ENCODE measurements at regions not wholly inside any gene's neighbourhood (a gene's known extent, or its start where the extent isn't known, plus 50 kb on each side); places are given as distances from the start of the nearest gene placed in this dataset.

DNA sequence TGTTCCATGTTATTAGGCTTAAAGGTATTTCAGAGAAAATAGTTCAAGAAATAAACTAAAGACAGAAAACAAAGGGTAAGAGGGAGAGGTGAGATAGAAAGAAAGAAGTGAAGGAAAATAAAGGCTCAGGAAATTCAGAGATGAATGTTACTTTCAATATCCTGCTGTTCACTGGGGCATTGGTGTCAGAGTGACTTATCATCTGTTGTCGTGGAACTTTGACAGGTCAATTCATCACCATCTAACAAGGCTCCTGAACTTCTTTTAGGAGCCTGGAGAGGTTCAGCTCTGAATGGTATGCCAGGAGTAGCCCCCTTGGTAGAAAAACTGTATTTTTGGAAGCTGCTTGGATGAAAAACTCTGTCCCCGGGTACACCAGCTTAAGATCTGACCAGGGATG is 100.1 kb downstream of the KLF6 start:
- TF ChIP-seq POLR2AphosphoS5 (IDR thresholded peaks at IDR 0.05; ENCODE audit: low read depth, low read length) (no peak), FOXP2 (optimal IDR thresholded peaks at IDR 0.05; ENCODE audit: borderline replicate concordance, extremely low read depth, extremely low read length, insufficient read depth) (no peak), TAF1 (IDR thresholded peaks at IDR 0.05; ENCODE audit: borderline replicate concordance, insufficient read depth, low read length) (no peak)
- TF ChIP-seq, protein P1, sequence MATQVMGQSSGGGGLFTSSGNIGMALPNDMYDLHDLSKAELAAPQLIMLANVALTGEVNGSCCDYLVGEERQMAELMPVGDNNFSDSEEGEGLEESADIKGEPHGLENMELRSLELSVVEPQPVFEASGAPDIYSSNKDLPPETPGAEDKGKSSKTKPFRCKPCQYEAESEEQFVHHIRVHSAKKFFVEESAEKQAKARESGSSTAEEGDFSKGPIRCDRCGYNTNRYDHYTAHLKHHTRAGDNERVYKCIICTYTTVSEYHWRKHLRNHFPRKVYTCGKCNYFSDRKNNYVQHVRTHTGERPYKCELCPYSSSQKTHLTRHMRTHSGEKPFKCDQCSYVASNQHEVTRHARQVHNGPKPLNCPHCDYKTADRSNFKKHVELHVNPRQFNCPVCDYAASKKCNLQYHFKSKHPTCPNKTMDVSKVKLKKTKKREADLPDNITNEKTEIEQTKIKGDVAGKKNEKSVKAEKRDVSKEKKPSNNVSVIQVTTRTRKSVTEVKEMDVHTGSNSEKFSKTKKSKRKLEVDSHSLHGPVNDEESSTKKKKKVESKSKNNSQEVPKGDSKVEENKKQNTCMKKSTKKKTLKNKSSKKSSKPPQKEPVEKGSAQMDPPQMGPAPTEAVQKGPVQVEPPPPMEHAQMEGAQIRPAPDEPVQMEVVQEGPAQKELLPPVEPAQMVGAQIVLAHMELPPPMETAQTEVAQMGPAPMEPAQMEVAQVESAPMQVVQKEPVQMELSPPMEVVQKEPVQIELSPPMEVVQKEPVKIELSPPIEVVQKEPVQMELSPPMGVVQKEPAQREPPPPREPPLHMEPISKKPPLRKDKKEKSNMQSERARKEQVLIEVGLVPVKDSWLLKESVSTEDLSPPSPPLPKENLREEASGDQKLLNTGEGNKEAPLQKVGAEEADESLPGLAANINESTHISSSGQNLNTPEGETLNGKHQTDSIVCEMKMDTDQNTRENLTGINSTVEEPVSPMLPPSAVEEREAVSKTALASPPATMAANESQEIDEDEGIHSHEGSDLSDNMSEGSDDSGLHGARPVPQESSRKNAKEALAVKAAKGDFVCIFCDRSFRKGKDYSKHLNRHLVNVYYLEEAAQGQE (IDR thresholded peaks at IDR 0.05; ENCODE audit: insufficient read depth in 1 of 2, low read depth in 2 of 2, low read length in 2 of 2) = no peak
